ENCODE measurements at regions not wholly inside any gene's neighbourhood (a gene's known extent, or its start where the extent isn't known, plus 50 kb on each side); places are given as distances from the start of the nearest gene placed in this dataset.

GRCh38 chr15:57859130-57859685, 152.7 kb downstream of the POLR2M start:
- TF ChIP-seq TCF4 (CRISPR knock-in tag; IDR thresholded peaks at IDR 0.05; ENCODE audit: borderline replicate concordance), result no peak
- TF ChIP-seq CSRNP3 (CRISPR knock-in tag; IDR thresholded peaks at IDR 0.05), result no peak
- no peak for TF ChIP-seq ESRRG (CRISPR knock-in tag; IDR thresholded peaks at IDR 0.05)
- no peak for TF ChIP-seq GLIS3 (CRISPR knock-in tag; IDR thresholded peaks at IDR 0.05)
- no peak for TF ChIP-seq TOX (CRISPR knock-in tag; IDR thresholded peaks at IDR 0.05; ENCODE audit: borderline replicate concordance)
- TF ChIP-seq SNAI2 (CRISPR knock-in tag; IDR thresholded peaks at IDR 0.05), result no peak
- TF ChIP-seq PATZ1 (CRISPR knock-in tag; IDR thresholded peaks at IDR 0.05; ENCODE audit: borderline replicate concordance), result no peak
- TF ChIP-seq ZFP3 (CRISPR knock-in tag; IDR thresholded peaks at IDR 0.05), result no peak
- TF ChIP-seq ISL1 (CRISPR knock-in tag; IDR thresholded peaks at IDR 0.05), result no peak
- TF ChIP-seq CREB5 (CRISPR knock-in tag; IDR thresholded peaks at IDR 0.05; ENCODE audit: low read depth), result no peak
- no peak for TF ChIP-seq CSDC2 (CRISPR knock-in tag; IDR thresholded peaks at IDR 0.05)
- no peak for TF ChIP-seq ZNF70 (CRISPR knock-in tag; IDR thresholded peaks at IDR 0.05)
- no peak for TF ChIP-seq TSHZ2 (CRISPR knock-in tag; IDR thresholded peaks at IDR 0.05)
- TF ChIP-seq ZFP30 (CRISPR knock-in tag; IDR thresholded peaks at IDR 0.05), result no peak
- TF ChIP-seq BACH2 (CRISPR knock-in tag; IDR thresholded peaks at IDR 0.05; ENCODE audit: borderline replicate concordance), result no peak
- ATAC-seq, result no peak

- peak; percentile 85 for ATAC-seq
- TF ChIP-seq CSDC2 (CRISPR knock-in tag; IDR thresholded peaks at IDR 0.05) (no peak), CSRNP3 (CRISPR knock-in tag; IDR thresholded peaks at IDR 0.05) (no peak), ISL1 (CRISPR knock-in tag; IDR thresholded peaks at IDR 0.05) (no peak), ZNF565 (CRISPR knock-in tag; conservative IDR thresholded peaks at IDR 0.05; ENCODE audit: low read depth) (no peak), PPARA (CRISPR knock-in tag; IDR thresholded peaks at IDR 0.05; ENCODE audit: borderline replicate concordance) (no peak), ZC3H10 (CRISPR knock-in tag; IDR thresholded peaks at IDR 0.05) (no peak), TCF4 (CRISPR knock-in tag; IDR thresholded peaks at IDR 0.05; ENCODE audit: borderline replicate concordance) (no peak), ZNF70 (CRISPR knock-in tag; IDR thresholded peaks at IDR 0.05) (no peak), OSR1 (CRISPR knock-in tag; IDR thresholded peaks at IDR 0.05) (no peak), TSHZ2 (CRISPR knock-in tag; IDR thresholded peaks at IDR 0.05) (no peak), CREB5 (CRISPR knock-in tag; IDR thresholded peaks at IDR 0.05; ENCODE audit: low read depth) (no peak)
Measured at GRCh38 chr15:57861034-57861638, 154.6 kb downstream of the POLR2M start.
